Endothelial cell of umbilical vein (primary cell): ENCODE measurements at regions not wholly inside any gene's neighbourhood (a gene's known extent, or its start where the extent isn't known, plus 50 kb on each side); places are given as distances from the start of the nearest gene placed in this dataset.

Source experiments
- BruUV-seq: library from RNA; stranded (reverse); fragments of 400-500 nt; replicated peaks from 2 replicates; lab custom pipeline; 2021; lab: Mats Ljungman, UMichigan
- CTCF ChIA-PET: fragments of 300-600, 350-600 bp; sonication (Branson Sonifier 250); formaldehyde crosslinking; loops from one replicate; lab custom pipeline; 2021; ENCODE audit warnings: antibody characterized with exemption, inconsistent platforms; lab: Charles Lee
- POLR2A ChIA-PET: fragments of 300-600, 350-600 bp; sonication (Branson Sonifier 250); formaldehyde crosslinking; loops from one replicate; lab custom pipeline; 2021; ENCODE audit warnings: antibody characterized with exemption, inconsistent platforms; lab: Charles Lee
- DNase-seq: peaks from one replicate; pipeline ENCODE4 v3.0.0-alpha.2; 2011; ENCODE audit warnings: low read depth, low spot score
- FAIRE-seq: peaks from 2 replicates; lab custom pipeline; 2011; peaks lifted over from hg19 to GRCh38; lab: Jason Lieb, UNC
- H2AFZ ChIP-seq: 2 replicates; pipeline ENCODE4 v1.6.0; 2012; ENCODE audit warnings: low read depth, low read length, control low read depth, inconsistent platforms
- H3K27ac ChIP-seq: 2 replicates; pipeline ENCODE4 v1.5.1; 2011; ENCODE audit warnings: low read depth, mild to moderate bottlenecking, control low read depth, low read length, moderate library complexity; ENCODE audit not compliant: insufficient read depth
- H3K27me3 ChIP-seq, 2 experiments: 2 replicates each; pipeline versions ENCODE4 v1.6.0 to v1.6.1; 2011; ENCODE audit warnings: low read length in 2 of 2, mixed read lengths in 1 of 2; ENCODE audit not compliant: control insufficient read depth in 2 of 2, insufficient read depth in 2 of 2
- H3K36me3 ChIP-seq, 2 experiments: 2 replicates in 1 of 2; 3 replicates in 1 of 2; pipeline ENCODE4 v1.5.1; 2011; ENCODE audit warnings: low read length in 2 of 2, mild to moderate bottlenecking in 1 of 2, moderate library complexity in 1 of 2; ENCODE audit not compliant: control insufficient read depth in 2 of 2, insufficient read depth in 2 of 2; ENCODE audit errors: extremely low read depth in 1 of 2
- H3K4me1 ChIP-seq: 3 replicates; pipeline ENCODE4 v1.5.1; 2011; ENCODE audit warnings: mild to moderate bottlenecking, low read length; ENCODE audit not compliant: control insufficient read depth, insufficient read depth; ENCODE audit errors: extremely low read depth
- H3K4me2 ChIP-seq: 2 replicates; pipeline ENCODE4 v1.6.1; 2011; ENCODE audit warnings: low read length, control low read depth, mixed read lengths; ENCODE audit not compliant: insufficient read depth
- H3K4me3 ChIP-seq, 3 experiments: fragments of 200-600 bp in 1 of 3; sonication (generic), shearing (Covaris generic) in 1 of 3; replicated peaks in 1 of 3; 2 replicates each; pipeline ENCODE4 v1.5.1; 2011 to 2016; ENCODE audit warnings: control low read depth in 3 of 3, low read length in 3 of 3, mild to moderate bottlenecking in 2 of 3, inconsistent platforms in 1 of 3, low read depth in 1 of 3, moderate library complexity in 1 of 3; ENCODE audit not compliant: insufficient read depth in 1 of 3
- H3K79me2 ChIP-seq: 2 replicates; pipeline ENCODE4 v1.6.0; 2012; ENCODE audit warnings: low read length, inconsistent platforms; ENCODE audit not compliant: control insufficient read depth, insufficient read depth
- H3K9ac ChIP-seq: replicated peaks from 2 replicates; pipeline ENCODE3; 2011; ENCODE audit warnings: low read length, control low read depth; ENCODE audit not compliant: insufficient read depth; ENCODE audit errors: extremely low read depth
- H3K9me1 ChIP-seq: replicated peaks from 3 replicates; pipeline ENCODE4 v1.6.0; 2011; ENCODE audit warnings: mild to moderate bottlenecking, low read length; ENCODE audit not compliant: control insufficient read depth, insufficient read depth; ENCODE audit errors: extremely low read depth
- H3K9me3 ChIP-seq: replicated peaks from 2 replicates; pipeline ENCODE4 v1.5.1; 2012; ENCODE audit warnings: low read length, inconsistent platforms; ENCODE audit not compliant: control insufficient read depth, insufficient read depth
- H4K20me1 ChIP-seq: replicated peaks from 2 replicates; pipeline ENCODE3; 2011; ENCODE audit warnings: mild to moderate bottlenecking, low read length; ENCODE audit not compliant: control insufficient read depth, insufficient read depth; ENCODE audit errors: extremely low read depth
- EZH2 ChIP-seq: IDR thresholded peaks from 2 replicates; pipeline ENCODE4 v1.6.1; 2012; ENCODE audit warnings: borderline replicate concordance, low read depth, mild to moderate bottlenecking, moderate library complexity, low read length, inconsistent platforms; ENCODE audit not compliant: severe bottlenecking
- FOS ChIP-seq: IDR thresholded peaks from 2 replicates; pipeline ENCODE4 v1.6.1; 2011; ENCODE audit warnings: mild to moderate bottlenecking, low read length, moderate library complexity, borderline replicate concordance; ENCODE audit not compliant: insufficient read depth
- GATA2 ChIP-seq: IDR thresholded peaks from 2 replicates; pipeline ENCODE4 v1.7.0; 2011; ENCODE audit warnings: low read depth, mild to moderate bottlenecking, moderate library complexity, mixed read lengths, low read length; ENCODE audit not compliant: insufficient read length, insufficient read depth
- JUN ChIP-seq: IDR thresholded peaks from 2 replicates; pipeline ENCODE4 v1.6.1; 2011; ENCODE audit warnings: borderline replicate concordance, low read depth; ENCODE audit not compliant: insufficient read length, insufficient read depth
- MYC ChIP-seq: IDR thresholded peaks from one replicate; pipeline ENCODE4 v1.6.1; 2011; ENCODE audit warnings: mild to moderate bottlenecking, low read depth, low read length
- POLR2A ChIP-seq: IDR thresholded peaks from 2 replicates; pipeline ENCODE4 v1.6.1; 2012; ENCODE audit warnings: low read depth, mild to moderate bottlenecking, control low read depth, low read length
- POLR2AphosphoS5 ChIP-seq: IDR thresholded peaks from 2 replicates; pipeline ENCODE4 v1.6.1; 2012; ENCODE audit warnings: low read depth, mild to moderate bottlenecking, control low read depth, low read length, moderate library complexity; ENCODE audit not compliant: insufficient read depth
- dilution Hi-C: fragments of 300-500 bp; cut with MboI; formaldehyde crosslinking; loops from one replicate; pipeline ENCODE4 v1.15.0; 2019; ENCODE audit warnings: low sequenced_read_pairs; ENCODE audit not compliant: extremely low pct_ligation_motif_present
- intact Hi-C: fragments of 100-400 bp; cut with micrococcal nuclease; formaldehyde crosslinking; loops from one replicate; pipeline ENCODE4 v1.10.0; 2022
- TF ChIP-seq, protein P1 (sequence below): IDR thresholded peaks from 2 replicates; pipeline ENCODE4 v1.6.1; 2011; ENCODE audit not compliant: insufficient read depth, insufficient read length
- TF ChIP-seq, protein P2 (sequence below), 2 donors: IDR thresholded peaks; 1 replicate in 1 of 2; 2 replicates in 1 of 2; pipeline ENCODE4 v1.5.1; 2011; ENCODE audit warnings: low read length in 2 of 2, mild to moderate bottlenecking in 2 of 2, moderate library complexity in 2 of 2, control low read depth in 1 of 2, inconsistent platforms in 1 of 2, low read depth in 1 of 2; ENCODE audit not compliant: insufficient read depth in 1 of 2; ENCODE audit errors: extremely low read depth in 1 of 2

DNA sequence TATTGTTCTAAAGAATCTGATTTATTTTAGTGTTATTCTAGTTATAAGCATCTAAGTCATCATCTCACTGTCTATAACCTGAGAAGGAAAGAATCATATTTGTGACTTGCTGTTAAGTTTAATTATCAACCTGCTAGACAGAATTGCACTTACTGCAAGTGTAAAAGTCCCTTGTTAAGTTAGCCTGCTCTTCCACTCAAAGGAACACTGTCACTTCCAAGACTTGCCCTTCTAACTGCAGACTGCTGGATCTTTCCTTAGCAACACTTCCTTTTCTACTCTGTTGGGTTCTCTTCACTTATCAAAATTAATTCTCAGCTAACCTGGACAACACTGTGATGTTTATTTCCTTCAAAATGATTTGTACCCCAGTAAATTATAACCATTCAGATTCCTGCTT is 323.2 kb upstream of the TFPI start:
- FAIRE-seq = no peak
- ChIA-PET POLR2A (no interaction called here), CTCF (interaction anchor here (1.0 to 2.6 kb wide), 6 partner anchors 10 to 492 kb away, joined by 3 to 11 read pairs (median 3); no protein-coding TSS in a partner anchor)
- dilution Hi-C loops (no loop called here), intact Hi-C loops (loop anchor here (5.0 kb wide), 3 partner anchors 85 to 445 kb away; partner anchors contain the start of gene GULP1)
- no peak overlapping the region for H3K27ac ChIP-seq
- H4K20me1 ChIP-seq = no peaks in the 10 kb centered on the region
- no peaks in the 10 kb centered on the region for H3K9me1 ChIP-seq
- no peaks in the 10 kb centered on the region for H3K36me3 ChIP-seq
- no peaks in the 10 kb centered on the region for H3K27me3 ChIP-seq
- peak; percentile 23 for DNase-seq
- no peak overlapping the region for H3K9ac ChIP-seq
- H3K9me3 ChIP-seq = no peaks in the 10 kb centered on the region
- TF ChIP-seq EZH2 = no peak
- H3K4me3 ChIP-seq = no peak overlapping the region
- no TSS peak for BruUV-seq
- no peak overlapping the region for H3K4me2 ChIP-seq
- H3K79me2 ChIP-seq = no peaks in the 10 kb centered on the region
- no peak overlapping the region for H2AFZ ChIP-seq
- peaks cover 37% of the 10 kb centered on the region for H3K4me1 ChIP-seq

DNA sequence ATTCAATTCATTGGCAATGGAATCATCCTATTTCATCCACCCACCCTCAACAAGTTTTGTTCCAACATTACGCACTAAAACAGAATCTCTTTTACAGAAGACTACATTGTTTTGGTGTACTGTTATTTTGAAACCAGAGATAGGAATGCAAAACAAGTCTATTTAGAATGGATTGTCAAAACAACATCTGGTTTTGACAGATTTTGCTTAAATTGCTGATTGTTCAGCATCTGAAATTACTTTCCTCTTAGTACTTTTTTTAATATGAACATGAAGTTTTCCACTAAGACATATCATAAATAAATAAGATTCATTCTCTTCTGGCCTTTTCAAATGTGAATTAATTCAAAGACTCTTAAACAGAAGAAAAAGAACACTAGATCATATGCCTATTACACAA is 323.9 kb upstream of the TFPI start:
- no peaks in the 10 kb centered on the region for H3K27me3 ChIP-seq
- no peaks in the 10 kb centered on the region for H3K9me1 ChIP-seq
- FAIRE-seq (no peak), DNase-seq (no peak)
- H3K4me3 ChIP-seq = no peak overlapping the region
- intact Hi-C loops = loop anchor here (5.0 kb wide), 3 partner anchors 84 to 444 kb away; partner anchors contain the start of gene GULP1
- H3K4me1 ChIP-seq = peaks cover 36% of the 10 kb centered on the region
- H3K79me2 ChIP-seq = no peaks in the 10 kb centered on the region
- no peak overlapping the region for H2AFZ ChIP-seq
- dilution Hi-C loops = no loop called here
- no TSS peak for BruUV-seq
- H3K9me3 ChIP-seq = no peaks in the 10 kb centered on the region
- H3K27ac ChIP-seq = no peak overlapping the region
- H3K9ac ChIP-seq = no peak overlapping the region
- no peak for TF ChIP-seq GATA2
- TF ChIP-seq, protein P1, sequence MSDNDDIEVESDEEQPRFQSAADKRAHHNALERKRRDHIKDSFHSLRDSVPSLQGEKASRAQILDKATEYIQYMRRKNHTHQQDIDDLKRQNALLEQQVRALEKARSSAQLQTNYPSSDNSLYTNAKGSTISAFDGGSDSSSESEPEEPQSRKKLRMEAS = no peak
- no peak for TF ChIP-seq EZH2
- TF ChIP-seq POLR2A = no peak
- TF ChIP-seq MYC = no peak
- TF ChIP-seq, protein P2, sequence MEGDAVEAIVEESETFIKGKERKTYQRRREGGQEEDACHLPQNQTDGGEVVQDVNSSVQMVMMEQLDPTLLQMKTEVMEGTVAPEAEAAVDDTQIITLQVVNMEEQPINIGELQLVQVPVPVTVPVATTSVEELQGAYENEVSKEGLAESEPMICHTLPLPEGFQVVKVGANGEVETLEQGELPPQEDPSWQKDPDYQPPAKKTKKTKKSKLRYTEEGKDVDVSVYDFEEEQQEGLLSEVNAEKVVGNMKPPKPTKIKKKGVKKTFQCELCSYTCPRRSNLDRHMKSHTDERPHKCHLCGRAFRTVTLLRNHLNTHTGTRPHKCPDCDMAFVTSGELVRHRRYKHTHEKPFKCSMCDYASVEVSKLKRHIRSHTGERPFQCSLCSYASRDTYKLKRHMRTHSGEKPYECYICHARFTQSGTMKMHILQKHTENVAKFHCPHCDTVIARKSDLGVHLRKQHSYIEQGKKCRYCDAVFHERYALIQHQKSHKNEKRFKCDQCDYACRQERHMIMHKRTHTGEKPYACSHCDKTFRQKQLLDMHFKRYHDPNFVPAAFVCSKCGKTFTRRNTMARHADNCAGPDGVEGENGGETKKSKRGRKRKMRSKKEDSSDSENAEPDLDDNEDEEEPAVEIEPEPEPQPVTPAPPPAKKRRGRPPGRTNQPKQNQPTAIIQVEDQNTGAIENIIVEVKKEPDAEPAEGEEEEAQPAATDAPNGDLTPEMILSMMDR (IDR thresholded peaks at IDR 0.05; ENCODE audit: extremely low read depth in 1 of 2, insufficient read depth in 1 of 2, low read depth in 1 of 2, low read length in 2 of 2) = no peak
- no peak for TF ChIP-seq FOS
- no peak for TF ChIP-seq POLR2AphosphoS5
- TF ChIP-seq JUN = no peak
- no peaks in the 10 kb centered on the region for H3K36me3 ChIP-seq
- H3K4me2 ChIP-seq = no peak overlapping the region
- no peaks in the 10 kb centered on the region for H4K20me1 ChIP-seq
- POLR2A ChIA-PET = no interaction called here
- CTCF ChIA-PET = interaction anchor here (1.2 kb wide), 1 partner anchor 9 kb away, joined by 5 read pairs; no protein-coding TSS in a partner anchor
